HEK293 (cell line): ENCODE measurements at regions not wholly inside any gene's neighbourhood (a gene's known extent, or its start where the extent isn't known, plus 50 kb on each side); places are given as distances from the start of the nearest gene placed in this dataset.

Experiments
- CTCF ChIA-PET: fragments of 350-600 bp; formaldehyde crosslinking; extraction: SDS; loops from one replicate; lab custom pipeline; 2021; ENCODE audit warnings: antibody characterized with exemption; lab: Yijun Ruan, JAX
- POLR2A ChIA-PET: fragments of 300-600 bp; formaldehyde crosslinking; extraction: SDS; loops from one replicate; lab custom pipeline; 2020; ENCODE audit warnings: antibody characterized with exemption, inconsistent platforms; lab: Yijun Ruan, JAX
- H3K27ac ChIP-seq: fragments of 200-500 bp; sonication (Bioruptor generic); 2 replicates; pipeline ENCODE4 v1.5.1; 2014; ENCODE audit warnings: low read depth, low read length, control low read depth, inconsistent platforms; ENCODE audit errors: extremely low read depth
- H3K36me3 ChIP-seq, 2 experiments: fragments of 200-500 bp in 1 of 2; sonication (Bioruptor generic) in 1 of 2; 1 replicate in 1 of 2; 2 replicates in 1 of 2; pipeline ENCODE4 v1.5.1; 2014 to 2017; ENCODE audit warnings: inconsistent platforms in 2 of 2, low read length in 2 of 2; ENCODE audit not compliant: control insufficient read depth in 2 of 2, insufficient read depth in 1 of 2
- H3K4me1 ChIP-seq: fragments of 200-500 bp; sonication (Bioruptor generic); 2 replicates; pipeline ENCODE4 v1.5.1; 2014; ENCODE audit warnings: mild to moderate bottlenecking, low read length, inconsistent platforms; ENCODE audit not compliant: control insufficient read depth, insufficient read depth
- H3K4me3 ChIP-seq: 2 replicates; pipeline ENCODE4 v1.5.1; 2011; ENCODE audit warnings: low read depth, mild to moderate bottlenecking, control low read depth, low read length, moderate library complexity
- H3K9me3 ChIP-seq: fragments of 200-500 bp; sonication (Bioruptor generic); 2 replicates; pipeline ENCODE4 v1.5.1; 2014; ENCODE audit warnings: low read depth, low read length, inconsistent platforms; ENCODE audit not compliant: control insufficient read depth, insufficient read depth
- GLI2 ChIP-seq: fragments of 450-650 bp; formaldehyde crosslinking; IDR thresholded peaks from 2 replicates; pipeline ENCODE4; 2017; ENCODE audit warnings: missing biosample characterization, missing genetic modification characterization, low read depth, borderline replicate concordance
- KLF1 ChIP-seq: fragments of 450-650 bp; formaldehyde crosslinking; IDR thresholded peaks from 2 replicates; pipeline ENCODE4 v1.5.1; 2016; ENCODE audit warnings: missing biosample characterization, missing genetic modification characterization
- PRDM6 ChIP-seq: fragments of 450-650 bp; formaldehyde crosslinking; IDR thresholded peaks from 2 replicates; pipeline ENCODE4 v1.5.1; 2017; ENCODE audit warnings: missing biosample characterization, missing genetic modification characterization
- SP2 ChIP-seq: fragments of 450-650 bp; formaldehyde crosslinking; IDR thresholded peaks from 2 replicates; pipeline ENCODE4 v1.5.1; 2016; ENCODE audit warnings: missing biosample characterization, missing genetic modification characterization
- ZIC2 ChIP-seq: fragments of 450-650 bp; formaldehyde crosslinking; IDR thresholded peaks from 2 replicates; pipeline ENCODE4 v1.5.1; 2016; ENCODE audit warnings: missing biosample characterization, missing genetic modification characterization
- ZNF138 ChIP-seq: fragments of 450-650 bp; formaldehyde crosslinking; IDR thresholded peaks from 2 replicates; pipeline ENCODE4 v1.5.1; 2016; ENCODE audit warnings: missing biosample characterization, missing genetic modification characterization, borderline replicate concordance
- ZNF146 ChIP-seq: fragments of 450-650 bp; formaldehyde crosslinking; IDR thresholded peaks from 2 replicates; pipeline ENCODE4 v1.5.1; 2016; ENCODE audit warnings: missing biosample characterization, missing genetic modification characterization
- ZNF148 ChIP-seq: fragments of 450-650 bp; formaldehyde crosslinking; IDR thresholded peaks from 2 replicates; pipeline ENCODE4 v1.5.0; 2017; ENCODE audit warnings: missing biosample characterization, missing genetic modification characterization, borderline replicate concordance
- ZNF23 ChIP-seq: fragments of 450-650 bp; formaldehyde crosslinking; IDR thresholded peaks from 2 replicates; pipeline ENCODE4 v1.5.1; 2016; ENCODE audit warnings: missing biosample characterization, missing genetic modification characterization, borderline replicate concordance
- ZNF391 ChIP-seq: fragments of 450-650 bp; formaldehyde crosslinking; IDR thresholded peaks from 2 replicates; pipeline ENCODE4 v1.5.1; 2016; ENCODE audit warnings: low read depth, missing biosample characterization, missing genetic modification characterization, borderline replicate concordance
- ZNF449 ChIP-seq: fragments of 450-650 bp; formaldehyde crosslinking; IDR thresholded peaks from 2 replicates; pipeline ENCODE4 v1.5.1; 2017; ENCODE audit warnings: missing biosample characterization, mild to moderate bottlenecking, missing genetic modification characterization, moderate library complexity
- ZNF670 ChIP-seq: fragments of 450-650 bp; formaldehyde crosslinking; IDR thresholded peaks from 2 replicates; pipeline ENCODE4 v1.5.1; 2016; ENCODE audit warnings: missing biosample characterization, missing genetic modification characterization, low read depth
- ZNF830 ChIP-seq: fragments of 450-650 bp; IDR thresholded peaks from 2 replicates; pipeline ENCODE4 v1.5.0; 2018; ENCODE audit warnings: missing biosample characterization, missing genetic modification characterization, low read depth, mild to moderate bottlenecking, moderate library complexity
- ZSCAN16 ChIP-seq: fragments of 450-650 bp; formaldehyde crosslinking; IDR thresholded peaks from 2 replicates; pipeline ENCODE4 v1.5.1; 2016; ENCODE audit warnings: missing biosample characterization, missing genetic modification characterization
- ZSCAN23 ChIP-seq: fragments of 450-650 bp; formaldehyde crosslinking; IDR thresholded peaks from 2 replicates; pipeline ENCODE4 v1.5.1; 2016; ENCODE audit warnings: missing biosample characterization, missing genetic modification characterization
- TF ChIP-seq, protein P1 (sequence below): fragments of 450-650 bp; formaldehyde crosslinking; conservative IDR thresholded peaks from 2 replicates; pipeline ENCODE4 v1.5.1; 2016; ENCODE audit warnings: low read depth, missing biosample characterization, missing genetic modification characterization
- TF ChIP-seq, protein P2 (sequence below): fragments of 450-650 bp; formaldehyde crosslinking; IDR thresholded peaks from 2 replicates; pipeline ENCODE4 v1.5.1; 2016; ENCODE audit warnings: missing biosample characterization, missing genetic modification characterization

GRCh38 chr4:160026721-160027120, 923.8 kb downstream of the RAPGEF2 start:
- H3K9me3 ChIP-seq, result no peaks in the 10 kb centered on the region
- POLR2A ChIA-PET, result no interaction called here
- no peaks in the 10 kb centered on the region for H3K36me3 ChIP-seq
- TF ChIP-seq PRDM6 (tag by site-specific recombination), result no peak
- TF ChIP-seq ZNF830 (tag by site-specific recombination), result no peak
- TF ChIP-seq, protein P1, sequence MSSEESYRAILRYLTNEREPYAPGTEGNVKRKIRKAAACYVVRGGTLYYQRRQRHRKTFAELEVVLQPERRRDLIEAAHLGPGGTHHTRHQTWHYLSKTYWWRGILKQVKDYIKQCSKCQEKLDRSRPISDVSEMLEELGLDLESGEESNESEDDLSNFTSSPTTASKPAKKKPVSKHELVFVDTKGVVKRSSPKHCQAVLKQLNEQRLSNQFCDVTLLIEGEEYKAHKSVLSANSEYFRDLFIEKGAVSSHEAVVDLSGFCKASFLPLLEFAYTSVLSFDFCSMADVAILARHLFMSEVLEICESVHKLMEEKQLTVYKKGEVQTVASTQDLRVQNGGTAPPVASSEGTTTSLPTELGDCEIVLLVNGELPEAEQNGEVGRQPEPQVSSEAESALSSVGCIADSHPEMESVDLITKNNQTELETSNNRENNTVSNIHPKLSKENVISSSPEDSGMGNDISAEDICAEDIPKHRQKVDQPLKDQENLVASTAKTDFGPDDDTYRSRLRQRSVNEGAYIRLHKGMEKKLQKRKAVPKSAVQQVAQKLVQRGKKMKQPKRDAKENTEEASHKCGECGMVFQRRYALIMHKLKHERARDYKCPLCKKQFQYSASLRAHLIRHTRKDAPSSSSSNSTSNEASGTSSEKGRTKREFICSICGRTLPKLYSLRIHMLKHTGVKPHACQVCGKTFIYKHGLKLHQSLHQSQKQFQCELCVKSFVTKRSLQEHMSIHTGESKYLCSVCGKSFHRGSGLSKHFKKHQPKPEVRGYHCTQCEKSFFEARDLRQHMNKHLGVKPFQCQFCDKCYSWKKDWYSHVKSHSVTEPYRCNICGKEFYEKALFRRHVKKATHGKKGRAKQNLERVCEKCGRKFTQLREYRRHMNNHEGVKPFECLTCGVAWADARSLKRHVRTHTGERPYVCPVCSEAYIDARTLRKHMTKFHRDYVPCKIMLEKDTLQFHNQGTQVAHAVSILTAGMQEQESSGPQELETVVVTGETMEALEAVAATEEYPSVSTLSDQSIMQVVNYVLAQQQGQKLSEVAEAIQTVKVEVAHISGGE, result no peak
- no peak for TF ChIP-seq ZIC2 (tag by site-specific recombination)
- no peak for TF ChIP-seq ZNF138 (tag by site-specific recombination)
- TF ChIP-seq ZNF670, result no peak
- no peak for TF ChIP-seq KLF1 (tag by site-specific recombination)
- TF ChIP-seq GLI2 (tag by site-specific recombination), result no peak
- TF ChIP-seq ZSCAN23 (tag by site-specific recombination), result no peak
- TF ChIP-seq ZNF23 (tag by site-specific recombination), result no peak
- no peak for TF ChIP-seq ZNF148 (tag by site-specific recombination)
- TF ChIP-seq, protein P2, sequence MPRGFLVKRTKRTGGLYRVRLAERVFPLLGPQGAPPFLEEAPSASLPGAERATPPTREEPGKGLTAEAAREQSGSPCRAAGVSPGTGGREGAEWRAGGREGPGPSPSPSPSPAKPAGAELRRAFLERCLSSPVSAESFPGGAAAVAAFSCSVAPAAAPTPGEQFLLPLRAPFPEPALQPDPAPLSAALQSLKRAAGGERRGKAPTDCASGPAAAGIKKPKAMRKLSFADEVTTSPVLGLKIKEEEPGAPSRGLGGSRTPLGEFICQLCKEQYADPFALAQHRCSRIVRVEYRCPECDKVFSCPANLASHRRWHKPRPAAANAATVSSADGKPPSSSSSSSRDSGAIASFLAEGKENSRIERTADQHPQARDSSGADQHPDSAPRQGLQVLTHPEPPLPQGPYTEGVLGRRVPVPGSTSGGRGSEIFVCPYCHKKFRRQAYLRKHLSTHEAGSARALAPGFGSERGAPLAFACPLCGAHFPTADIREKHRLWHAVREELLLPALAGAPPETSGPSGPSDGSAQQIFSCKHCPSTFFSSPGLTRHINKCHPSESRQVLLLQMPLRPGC, result no peak
- TF ChIP-seq SP2 (tag by site-specific recombination), result no peak
- TF ChIP-seq ZNF146, result no peak
- no peak for TF ChIP-seq ZSCAN16 (tag by site-specific recombination)
- TF ChIP-seq ZNF391 (tag by site-specific recombination), result no peak
- TF ChIP-seq ZNF449 (tag by site-specific recombination), result no peak
- CTCF ChIA-PET, result no interaction called here
- no peaks in the 10 kb centered on the region for H3K4me1 ChIP-seq
- no peak overlapping the region for H3K4me3 ChIP-seq
- H3K27ac ChIP-seq, result no peak overlapping the region
